Fibroblast of lung (primary cell): ENCODE measurements at regions not wholly inside any gene's neighbourhood (a gene's known extent, or its start where the extent isn't known, plus 50 kb on each side); places are given as distances from the start of the nearest gene placed in this dataset.

Experiments used
- EZH2 ChIP-seq: IDR thresholded peaks from 2 replicates; pipeline ENCODE4 v1.5.1; 2012; ENCODE audit warnings: low read length, control low read depth, mild to moderate bottlenecking; ENCODE audit errors: missing control alignments
- TF ChIP-seq, protein P1 (sequence below), 2 donors: IDR thresholded peaks in 1 of 2; conservative IDR thresholded peaks in 1 of 2; 1 replicate in 1 of 2; 2 replicates in 1 of 2; pipeline ENCODE4 v1.5.1; 2011 to 2012; ENCODE audit warnings: low read length in 2 of 2, control low read depth in 1 of 2, inconsistent platforms in 1 of 2, low read depth in 1 of 2, mild to moderate bottlenecking in 1 of 2

DNA sequence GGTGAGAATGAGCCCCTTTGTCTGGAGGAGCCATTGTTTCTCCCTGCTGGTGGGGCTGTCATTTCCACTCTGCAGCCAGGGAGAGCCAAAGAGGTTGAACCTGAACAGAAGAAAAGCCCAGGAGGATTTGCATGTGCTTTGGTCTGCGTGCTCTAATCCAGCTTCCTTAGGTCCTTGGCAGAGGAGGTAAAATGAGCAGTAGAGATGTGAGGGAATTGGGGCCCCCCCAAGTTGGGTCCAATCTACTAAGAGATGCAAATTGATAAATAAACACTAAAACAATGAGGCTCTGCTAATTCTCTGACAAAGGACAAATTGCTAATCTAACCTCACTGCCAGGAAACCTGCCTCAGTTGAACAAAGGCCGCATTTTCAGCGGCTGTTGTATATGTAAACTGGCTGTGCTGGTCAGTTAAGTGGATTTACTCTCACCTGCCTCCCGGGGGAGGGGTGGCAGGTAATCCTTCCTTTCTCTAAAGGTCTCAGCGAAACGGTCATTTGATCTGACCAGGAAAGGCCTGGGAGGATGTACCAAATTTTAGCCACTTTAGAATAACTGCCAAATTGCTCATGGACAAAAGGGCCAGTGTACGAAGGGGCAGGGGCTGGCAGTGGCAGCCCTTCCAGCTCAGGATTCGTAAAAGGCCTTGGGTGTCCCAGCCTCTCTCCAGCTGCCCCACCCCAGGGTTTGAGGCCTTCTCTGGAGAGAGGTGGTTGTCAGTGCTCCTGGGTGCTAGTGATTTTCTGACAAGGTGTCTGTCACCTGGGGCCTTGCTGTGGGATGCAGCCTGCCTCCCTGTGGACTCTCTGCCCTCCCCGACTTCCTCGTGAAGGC is 193.6 kb downstream of the MIB1 start:
- TF ChIP-seq, protein P1, sequence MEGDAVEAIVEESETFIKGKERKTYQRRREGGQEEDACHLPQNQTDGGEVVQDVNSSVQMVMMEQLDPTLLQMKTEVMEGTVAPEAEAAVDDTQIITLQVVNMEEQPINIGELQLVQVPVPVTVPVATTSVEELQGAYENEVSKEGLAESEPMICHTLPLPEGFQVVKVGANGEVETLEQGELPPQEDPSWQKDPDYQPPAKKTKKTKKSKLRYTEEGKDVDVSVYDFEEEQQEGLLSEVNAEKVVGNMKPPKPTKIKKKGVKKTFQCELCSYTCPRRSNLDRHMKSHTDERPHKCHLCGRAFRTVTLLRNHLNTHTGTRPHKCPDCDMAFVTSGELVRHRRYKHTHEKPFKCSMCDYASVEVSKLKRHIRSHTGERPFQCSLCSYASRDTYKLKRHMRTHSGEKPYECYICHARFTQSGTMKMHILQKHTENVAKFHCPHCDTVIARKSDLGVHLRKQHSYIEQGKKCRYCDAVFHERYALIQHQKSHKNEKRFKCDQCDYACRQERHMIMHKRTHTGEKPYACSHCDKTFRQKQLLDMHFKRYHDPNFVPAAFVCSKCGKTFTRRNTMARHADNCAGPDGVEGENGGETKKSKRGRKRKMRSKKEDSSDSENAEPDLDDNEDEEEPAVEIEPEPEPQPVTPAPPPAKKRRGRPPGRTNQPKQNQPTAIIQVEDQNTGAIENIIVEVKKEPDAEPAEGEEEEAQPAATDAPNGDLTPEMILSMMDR (conservative IDR thresholded peaks at IDR 0.05 in 1 of 2, IDR thresholded peaks at IDR 0.05 in 1 of 2; ENCODE audit: low read depth in 1 of 2, low read length in 2 of 2): no peak
- TF ChIP-seq EZH2: no peak
